Left lung (tissue), 4 donors: ENCODE measurements at regions not wholly inside any gene's neighbourhood (a gene's known extent, or its start where the extent isn't known, plus 50 kb on each side); places are given as distances from the start of the nearest gene placed in this dataset.
"Not testable (repeated sequence)": the region's sequence is repeated elsewhere in the genome, so short reads cannot be mapped to it uniquely, and the experiment has no call there.

Experiments used
- ATAC-seq: fragments of 200-7000 bp; cut with Tn5 transposase; one replicate; pipeline ENCODE4 v1.9.1; 2020; ENCODE audit warnings: moderate library complexity
- DNase-seq, 4 donors: peaks; one replicate each; pipeline ENCODE4 v3.0.0-alpha.2; 2013 to 2020
- H3K27ac ChIP-seq, 2 donors: fragments of 200-600 bp; sonication (generic) in 1 of 2; one replicate each; pipeline versions ENCODE4 v1.5.0 to v1.8.0; 2020 to 2021
- H3K27me3 ChIP-seq, 2 donors: fragments of 200-600 bp; sonication (generic) in 1 of 2; one replicate each; pipeline versions ENCODE4 v1.5.0 to v1.8.0; 2020 to 2021
- H3K36me3 ChIP-seq, 2 donors: fragments of 200-600 bp; sonication (generic) in 1 of 2; one replicate each; pipeline versions ENCODE4 v1.5.0 to v1.8.0; 2020 to 2021
- H3K4me1 ChIP-seq, 2 donors: fragments of 200-600 bp; one replicate each; pipeline ENCODE4 v1.8.0; 2021
- H3K4me3 ChIP-seq, 2 donors: fragments of 200-600 bp; sonication (generic) in 1 of 2; one replicate each; pipeline versions ENCODE4 v1.5.0 to v1.8.0; 2020 to 2021; ENCODE audit warnings: mild to moderate bottlenecking in 1 of 2
- H3K9me3 ChIP-seq, 2 donors: fragments of 200-600 bp; sonication (generic) in 1 of 2; one replicate each; pipeline versions ENCODE4 v1.5.0 to v1.8.0; 2020 to 2021
- intact Hi-C, 2 donors: fragments of 100-400 bp; cut with DNase I; formaldehyde crosslinking; loops; one replicate each; pipeline versions ENCODE4 v1.11.2 to v1.14.2; 2022
- TF ChIP-seq, protein P1 (sequence below), 2 donors: fragments of 200-600 bp; sonication (generic) in 1 of 2; IDR thresholded peaks; one replicate each; pipeline versions ENCODE4 v1.5.0 to v1.8.0; 2021; ENCODE audit warnings: antibody characterized with exemption in 2 of 2
- donor health status: DM: no; HTN: yes; CAD: no.
- donor health status: DM: no; HTN: no; CAD: no.

- Histone ChIP-seq H3K36me3 (no peaks in the 10 kb centered on the region), H3K4me1 (no peaks in the 10 kb centered on the region), H3K4me3 (no peak overlapping the region), H3K27me3 (no peaks in the 10 kb centered on the region), H3K9me3 (peaks cover 0 to 10% of the 10 kb centered on the region in 2 donors), H3K27ac (no peak overlapping the region)
- intact Hi-C loops: no loop called here
- ATAC-seq (no peak), DNase-seq (no peak)
- TF ChIP-seq, protein P1, sequence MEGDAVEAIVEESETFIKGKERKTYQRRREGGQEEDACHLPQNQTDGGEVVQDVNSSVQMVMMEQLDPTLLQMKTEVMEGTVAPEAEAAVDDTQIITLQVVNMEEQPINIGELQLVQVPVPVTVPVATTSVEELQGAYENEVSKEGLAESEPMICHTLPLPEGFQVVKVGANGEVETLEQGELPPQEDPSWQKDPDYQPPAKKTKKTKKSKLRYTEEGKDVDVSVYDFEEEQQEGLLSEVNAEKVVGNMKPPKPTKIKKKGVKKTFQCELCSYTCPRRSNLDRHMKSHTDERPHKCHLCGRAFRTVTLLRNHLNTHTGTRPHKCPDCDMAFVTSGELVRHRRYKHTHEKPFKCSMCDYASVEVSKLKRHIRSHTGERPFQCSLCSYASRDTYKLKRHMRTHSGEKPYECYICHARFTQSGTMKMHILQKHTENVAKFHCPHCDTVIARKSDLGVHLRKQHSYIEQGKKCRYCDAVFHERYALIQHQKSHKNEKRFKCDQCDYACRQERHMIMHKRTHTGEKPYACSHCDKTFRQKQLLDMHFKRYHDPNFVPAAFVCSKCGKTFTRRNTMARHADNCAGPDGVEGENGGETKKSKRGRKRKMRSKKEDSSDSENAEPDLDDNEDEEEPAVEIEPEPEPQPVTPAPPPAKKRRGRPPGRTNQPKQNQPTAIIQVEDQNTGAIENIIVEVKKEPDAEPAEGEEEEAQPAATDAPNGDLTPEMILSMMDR (IDR thresholded peaks at IDR 0.05): no peak
These were observed 1055.1 kb upstream of the PCDH10 start for GRCh38 chr4:132094017-132094416.

DNA sequence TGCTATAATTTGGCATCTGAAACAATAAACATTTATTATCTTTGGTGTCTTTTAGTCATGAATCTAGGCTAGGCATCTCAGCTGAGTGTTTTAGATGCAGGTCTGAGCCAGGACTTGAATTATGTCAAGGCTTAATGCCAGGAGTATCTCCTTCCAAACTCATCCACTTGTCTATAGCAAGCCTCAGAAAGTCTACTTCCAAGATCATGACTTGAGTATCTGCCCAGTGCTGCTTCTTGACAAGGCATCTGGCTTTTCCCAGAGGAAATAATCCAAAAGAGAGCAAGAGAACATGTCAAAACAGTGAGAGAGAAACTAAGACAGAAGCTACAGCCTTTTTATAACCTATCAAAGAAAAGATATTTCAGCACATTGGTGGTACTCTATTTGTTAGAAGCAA, 1052.1 kb upstream of the PCDH10 start:
- TF ChIP-seq, protein P1 (IDR thresholded peaks at IDR 0.05): no peak
- H3K27ac ChIP-seq: no peak overlapping the region
- DNase-seq (no peak), ATAC-seq (no peak)
- H3K4me1 ChIP-seq: no peaks in the 10 kb centered on the region
- H3K36me3 ChIP-seq: no peaks in the 10 kb centered on the region
- H3K9me3 ChIP-seq: no peaks in the 10 kb centered on the region
- no peak overlapping the region for H3K4me3 ChIP-seq
- intact Hi-C loops: no loop called here
- no peaks in the 10 kb centered on the region for H3K27me3 ChIP-seq

GRCh38 chr4:132101526-132101925, 1047.6 kb upstream of the PCDH10 start:
- no peak for DNase-seq
- H3K27ac ChIP-seq: no peak overlapping the region
- no peak for ATAC-seq
- H3K9me3 ChIP-seq: no peaks in the 10 kb centered on the region
- H3K4me1 ChIP-seq: no peaks in the 10 kb centered on the region
- TF ChIP-seq, protein P1 (IDR thresholded peaks at IDR 0.05): no peak
- intact Hi-C loops: no loop called here
- no peaks in the 10 kb centered on the region for H3K27me3 ChIP-seq
- no peaks in the 10 kb centered on the region for H3K36me3 ChIP-seq
- no peak overlapping the region for H3K4me3 ChIP-seq

GRCh38 chr4:132108784-132109183, 1040.3 kb upstream of the PCDH10 start:
- Histone ChIP-seq H3K36me3 (no peaks in the 10 kb centered on the region), H3K27ac (no peak overlapping the region), H3K9me3 (peaks cover 0 to 3% of the 10 kb centered on the region in 2 donors), H3K4me3 (no peak overlapping the region), H3K4me1 (no peaks in the 10 kb centered on the region), H3K27me3 (no peaks in the 10 kb centered on the region)
- TF ChIP-seq, protein P1 (IDR thresholded peaks at IDR 0.05): no peak
- intact Hi-C loops: no loop called here
- no peak for ATAC-seq
- no peak for DNase-seq

GRCh38 chr4:132114885-132115284, 1034.2 kb upstream of the PCDH10 start:
- H3K36me3 ChIP-seq: no peaks in the 10 kb centered on the region
- H3K27ac ChIP-seq: no peak overlapping the region
- no peaks in the 10 kb centered on the region for H3K4me1 ChIP-seq
- ATAC-seq (no peak), DNase-seq (no peak)
- TF ChIP-seq, protein P1 (IDR thresholded peaks at IDR 0.05): no peak
- no peaks in the 10 kb centered on the region for H3K27me3 ChIP-seq
- H3K9me3 ChIP-seq: peaks cover 0 to 3% of the 10 kb centered on the region in 2 donors
- intact Hi-C loops: no loop called here
- no peak overlapping the region for H3K4me3 ChIP-seq

GRCh38 chr4:132122741-132123140, 1026.4 kb upstream of the PCDH10 start:
- H3K36me3 ChIP-seq, H3K27me3 ChIP-seq, H3K9me3 ChIP-seq, ATAC-seq, intact Hi-C loops, DNase-seq, H3K4me3 ChIP-seq, H3K4me1 ChIP-seq, H3K27ac ChIP-seq: not testable (repeated sequence)
